ENCODE measurements at regions not wholly inside any gene's neighbourhood (a gene's known extent, or its start where the extent isn't known, plus 50 kb on each side); places are given as distances from the start of the nearest gene placed in this dataset.
"Not testable (repeated sequence)": the region's sequence is repeated elsewhere in the genome, so short reads cannot be mapped to it uniquely, and the experiment has no call there.

DNA sequence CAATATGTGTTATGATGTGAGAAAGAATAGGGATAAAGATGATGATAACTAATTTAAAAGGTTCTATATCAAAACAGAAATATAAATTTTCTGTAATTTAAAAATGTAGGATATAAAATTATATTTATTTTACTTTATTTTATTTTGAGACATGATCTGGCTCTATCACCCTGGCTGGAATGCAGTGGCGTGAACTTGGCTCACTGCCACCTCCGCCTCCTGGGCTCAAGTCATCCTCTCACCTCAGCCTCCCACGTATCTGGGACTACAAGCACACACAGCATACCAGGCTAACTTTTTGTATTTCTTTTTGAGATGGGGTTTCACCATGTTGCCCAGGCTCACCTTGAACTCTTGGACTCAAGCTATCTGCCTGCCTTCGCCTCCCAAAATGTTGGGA is 214.9 kb upstream of the SLITRK1 start:
- Histone ChIP-seq H3K9me3 (no peaks in the 10 kb centered on the region), H3K36me3 (no peaks in the 10 kb centered on the region), H3K27ac (no peak overlapping the region), H3K27me3 (no peaks in the 10 kb centered on the region), H3K4me1 (ENCODE audit: insufficient read depth) (no peaks in the 10 kb centered on the region), H3K4me3 (no peak overlapping the region)
- intact Hi-C loops (cut with DNase I), result no loop called here
- 37 to 50% (median 38%) methylated on average over 4 of the region's 4 CpGs for WGBS, 3 donors
- TF ChIP-seq CTCF (IDR thresholded peaks at IDR 0.05) (no peak), POLR2A (IDR thresholded peaks at IDR 0.05) (no peak), EP300 (IDR thresholded peaks at IDR 0.05) (no peak)
- no peak for DNase-seq

GRCh38 chr13:84096216-84096615 is 213.9 kb upstream of the SLITRK1 start:
- Histone ChIP-seq H3K4me3 (no peak overlapping the region), H3K27me3 (no peaks in the 10 kb centered on the region), H3K4me1 (ENCODE audit: insufficient read depth) (no peaks in the 10 kb centered on the region), H3K9me3 (no peaks in the 10 kb centered on the region), H3K36me3 (no peaks in the 10 kb centered on the region), H3K27ac (no peak overlapping the region)
- intact Hi-C loops (cut with DNase I), result no loop called here
- no peak for DNase-seq
- 37 to 48% (median 38%) methylated on average over 1 of the region's 1 CpG for WGBS, 3 donors
- no peak for TF ChIP-seq POLR2A (IDR thresholded peaks at IDR 0.05)
- no peak for TF ChIP-seq CTCF (IDR thresholded peaks at IDR 0.05)
- no peak for TF ChIP-seq EP300 (IDR thresholded peaks at IDR 0.05)

DNA sequence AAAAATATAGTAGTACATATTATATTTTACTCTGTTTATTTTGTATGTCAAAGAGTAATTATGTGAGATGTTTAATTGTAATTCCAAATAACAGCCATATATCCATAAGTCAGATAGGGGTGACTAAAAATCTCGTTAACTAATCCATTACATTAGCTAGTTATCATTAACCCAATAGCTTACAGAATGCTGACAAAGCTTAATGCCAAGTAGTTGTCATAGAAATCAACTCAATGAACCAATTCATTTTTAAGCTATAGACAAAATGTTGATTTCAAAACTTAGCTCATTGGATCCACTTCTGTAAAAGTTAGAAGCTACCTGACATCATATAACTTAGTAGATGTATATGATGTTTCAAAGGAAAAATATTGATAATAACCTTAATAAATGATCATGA is 206.7 kb upstream of the SLITRK1 start:
- 44 to 49% (median 47%) methylated on average over 1 of the region's 1 CpG for WGBS, 3 donors
- no peaks in the 10 kb centered on the region for H3K9me3 ChIP-seq
- H3K4me3 ChIP-seq, result no peak overlapping the region
- H3K36me3 ChIP-seq, result no peaks in the 10 kb centered on the region
- no peaks in the 10 kb centered on the region for H3K4me1 ChIP-seq (ENCODE audit: insufficient read depth)
- intact Hi-C loops (cut with DNase I), result no loop called here
- TF ChIP-seq POLR2A (IDR thresholded peaks at IDR 0.05), result no peak
- no peak for TF ChIP-seq EP300 (IDR thresholded peaks at IDR 0.05)
- no peak for TF ChIP-seq CTCF (IDR thresholded peaks at IDR 0.05)
- no peak for DNase-seq
- no peak overlapping the region for H3K27ac ChIP-seq
- no peaks in the 10 kb centered on the region for H3K27me3 ChIP-seq

DNA sequence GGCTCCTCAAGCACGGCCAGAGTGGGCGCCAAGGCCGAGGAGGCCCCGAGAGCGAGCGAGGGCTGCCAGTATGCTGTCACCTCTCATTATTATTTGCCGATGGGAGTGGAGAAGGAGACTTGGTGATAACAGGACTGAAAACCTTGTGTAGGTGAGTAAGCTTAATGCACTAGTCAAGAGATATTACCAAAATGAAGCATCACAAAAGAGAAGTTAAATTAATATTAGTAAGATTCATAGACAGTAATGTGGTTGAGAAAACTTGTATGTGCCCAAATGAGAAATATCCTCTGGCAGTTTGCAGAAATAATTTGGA is 204.5 kb upstream of the SLITRK1 start:
- intact Hi-C loops (cut with DNase I), result no loop called here
- Histone ChIP-seq H3K4me3 (no peak overlapping the region), H3K9me3 (no peaks in the 10 kb centered on the region), H3K4me1 (ENCODE audit: insufficient read depth) (no peaks in the 10 kb centered on the region), H3K27ac (no peak overlapping the region), H3K27me3 (no peaks in the 10 kb centered on the region), H3K36me3 (no peaks in the 10 kb centered on the region)
- no peak for DNase-seq
- WGBS, 3 donors, result 79 to 94% (median 94%) methylated on average over 7 of the region's 7 CpGs
- no peak for TF ChIP-seq EP300 (IDR thresholded peaks at IDR 0.05)
- TF ChIP-seq POLR2A (IDR thresholded peaks at IDR 0.05), result no peak
- TF ChIP-seq CTCF (IDR thresholded peaks at IDR 0.05), result no peak

- H3K27me3 ChIP-seq; intact Hi-C loops (cut with DNase I); H3K36me3 ChIP-seq; H3K4me1 ChIP-seq (ENCODE audit: insufficient read depth); H3K4me3 ChIP-seq; H3K9me3 ChIP-seq; H3K27ac ChIP-seq: not testable (repeated sequence)
- 81 to 96% (median 95%) methylated on average over 38 to 49 of the region's 49 CpGs for WGBS, 3 donors
- peak in 1 of 5 donors; percentile 24 for DNase-seq
Measured at GRCh38 chr13:84086098-84086846, 204.0 kb upstream of the SLITRK1 start.
